ENCODE measurements at regions not wholly inside any gene's neighbourhood (a gene's known extent, or its start where the extent isn't known, plus 50 kb on each side); places are given as distances from the start of the nearest gene placed in this dataset.
"Not testable (repeated sequence)": the region's sequence is repeated elsewhere in the genome, so short reads cannot be mapped to it uniquely, and the experiment has no call there.

GRCh38 chr4:104279744-104280143, 214.9 kb downstream of the CXXC4 start:
- CTCF ChIA-PET = no interaction called here
- no peak overlapping the region for H3K27ac Mint-ChIP-seq
- H3K4me1 Mint-ChIP-seq (ENCODE audit: low read depth) = no peaks in the 10 kb centered on the region
- no peak overlapping the region for H3K4me3 ChIP-seq (ENCODE audit: low read length)
- no peaks in the 10 kb centered on the region for H3K36me3 ChIP-seq (ENCODE audit: insufficient read depth, low read length)
- no peaks in the 10 kb centered on the region for H3K9me3 Mint-ChIP-seq
- no peaks in the 10 kb centered on the region for H3K36me3 Mint-ChIP-seq (ENCODE audit: low read depth)
- no peaks in the 10 kb centered on the region for H3K27me3 ChIP-seq (ENCODE audit: control insufficient read depth in 1 of 2, insufficient read depth in 2 of 2, low read length in 2 of 2)
- no peak for DNase-seq
- H3K27me3 Mint-ChIP-seq = no peaks in the 10 kb centered on the region
- TF ChIP-seq CTCF (IDR thresholded peaks at IDR 0.05) = no peak
- POLR2A ChIA-PET = no interaction called here
- intact Hi-C loops (cut with DNase I, micrococcal nuclease) = no loop called here
- H3K4me1 ChIP-seq (ENCODE audit: insufficient read depth, low read length) = no peaks in the 10 kb centered on the region
- H3K9me3 ChIP-seq (ENCODE audit: control insufficient read depth in 1 of 2, insufficient read depth in 1 of 2, low read length in 2 of 2) = no peaks in the 10 kb centered on the region
- no peak overlapping the region for H3K27ac ChIP-seq (ENCODE audit: low read depth in 1 of 2, low read length in 2 of 2)
- ATAC-seq (ENCODE audit: poor library complexity) = no peak
- no peak overlapping the region for H3K4me3 Mint-ChIP-seq

- Histone ChIP-seq H3K27me3 (ENCODE audit: control insufficient read depth in 1 of 2, insufficient read depth in 2 of 2, low read length in 2 of 2) (no peaks in the 10 kb centered on the region), H3K27ac (ENCODE audit: low read depth in 1 of 2, low read length in 2 of 2) (no peak overlapping the region), H3K4me1 (ENCODE audit: insufficient read depth, low read length) (no peaks in the 10 kb centered on the region), H3K4me3 (ENCODE audit: low read length) (no peak overlapping the region), H3K9me3 (ENCODE audit: control insufficient read depth in 1 of 2, insufficient read depth in 1 of 2, low read length in 2 of 2) (no peaks in the 10 kb centered on the region), H3K36me3 (ENCODE audit: insufficient read depth, low read length) (no peaks in the 10 kb centered on the region)
- H3K9me3 Mint-ChIP-seq = no peaks in the 10 kb centered on the region
- H3K4me3 Mint-ChIP-seq = no peak overlapping the region
- no peaks in the 10 kb centered on the region for H3K4me1 Mint-ChIP-seq (ENCODE audit: low read depth)
- POLR2A ChIA-PET = no interaction called here
- intact Hi-C loops (cut with DNase I, micrococcal nuclease) = no loop called here
- DNase-seq (no peak), ATAC-seq (ENCODE audit: poor library complexity) (no peak)
- TF ChIP-seq CTCF (IDR thresholded peaks at IDR 0.05) = no peak
- H3K36me3 Mint-ChIP-seq (ENCODE audit: low read depth) = no peaks in the 10 kb centered on the region
- H3K27me3 Mint-ChIP-seq = no peaks in the 10 kb centered on the region
- CTCF ChIA-PET = no interaction called here
- H3K27ac Mint-ChIP-seq = no peak overlapping the region
Observed at GRCh38 chr4:104272966-104273365, 221.7 kb downstream of the CXXC4 start.

GRCh38 chr4:104269603-104270002, 225.1 kb downstream of the CXXC4 start:
- intact Hi-C loops (cut with DNase I, micrococcal nuclease); H3K27ac Mint-ChIP-seq: not testable (repeated sequence)

GRCh38 chr4:104263100-104263499, 231.6 kb downstream of the CXXC4 start:
- Mint-ChIP-seq H3K27me3 (no peaks in the 10 kb centered on the region), H3K9me3 (peaks cover 10% of the 10 kb centered on the region), H3K36me3 (ENCODE audit: low read depth) (no peaks in the 10 kb centered on the region), H3K27ac (no peak overlapping the region), H3K4me3 (no peak overlapping the region), H3K4me1 (ENCODE audit: low read depth) (no peaks in the 10 kb centered on the region)
- POLR2A ChIA-PET = no interaction called here
- no peaks in the 10 kb centered on the region for H3K36me3 ChIP-seq (ENCODE audit: insufficient read depth, low read length)
- H3K4me1 ChIP-seq (ENCODE audit: insufficient read depth, low read length) = no peaks in the 10 kb centered on the region
- no peaks in the 10 kb centered on the region for H3K9me3 ChIP-seq (ENCODE audit: control insufficient read depth in 1 of 2, insufficient read depth in 1 of 2, low read length in 2 of 2)
- no peaks in the 10 kb centered on the region for H3K27me3 ChIP-seq (ENCODE audit: control insufficient read depth in 1 of 2, insufficient read depth in 2 of 2, low read length in 2 of 2)
- no peak for TF ChIP-seq CTCF (IDR thresholded peaks at IDR 0.05)
- ATAC-seq (ENCODE audit: poor library complexity) (no peak), DNase-seq (no peak)
- intact Hi-C loops (cut with DNase I, micrococcal nuclease) = no loop called here
- H3K27ac ChIP-seq (ENCODE audit: low read depth in 1 of 2, low read length in 2 of 2) = no peak overlapping the region
- H3K4me3 ChIP-seq (ENCODE audit: low read length) = no peak overlapping the region
- CTCF ChIA-PET = no interaction called here

More at GRCh38 chr4:104269603-104270002, 225.1 kb downstream of the CXXC4 start:
- H3K4me3 ChIP-seq (ENCODE audit: low read length); DNase-seq; H3K36me3 Mint-ChIP-seq (ENCODE audit: low read depth); H3K9me3 Mint-ChIP-seq; ATAC-seq (ENCODE audit: poor library complexity); H3K4me1 ChIP-seq (ENCODE audit: insufficient read depth, low read length); H3K27ac ChIP-seq (ENCODE audit: low read depth in 1 of 2, low read length in 2 of 2); CTCF ChIA-PET; POLR2A ChIA-PET; H3K36me3 ChIP-seq (ENCODE audit: insufficient read depth, low read length); H3K4me3 Mint-ChIP-seq; H3K4me1 Mint-ChIP-seq (ENCODE audit: low read depth); H3K27me3 Mint-ChIP-seq; H3K27me3 ChIP-seq (ENCODE audit: control insufficient read depth in 1 of 2, insufficient read depth in 2 of 2, low read length in 2 of 2); H3K9me3 ChIP-seq (ENCODE audit: control insufficient read depth in 1 of 2, insufficient read depth in 1 of 2, low read length in 2 of 2): not testable (repeated sequence)

All from CD4-positive, alpha-beta T cell (primary cell).